H9 (cell line): ENCODE measurements at regions not wholly inside any gene's neighbourhood (a gene's known extent, or its start where the extent isn't known, plus 50 kb on each side); places are given as distances from the start of the nearest gene placed in this dataset.

Experiments
- DNase-seq: peaks from one replicate; pipeline ENCODE4 v3.0.0-alpha.2; 2017
- H2AFZ ChIP-seq: one replicate; pipeline ENCODE4 v1.6.1; 2013; ENCODE audit warnings: mild to moderate bottlenecking, low read length, control low read depth, moderate library complexity
- H2AK5ac ChIP-seq: 2 replicates; pipeline ENCODE4 v1.6.1; 2013; ENCODE audit warnings: low read length, control low read depth, mixed read lengths; ENCODE audit not compliant: insufficient read length
- H2BK120ac ChIP-seq: one replicate; pipeline ENCODE4 v1.6.1; 2013; ENCODE audit warnings: low read depth, mild to moderate bottlenecking, low read length, control low read depth, inconsistent platforms; ENCODE audit not compliant: poor library complexity, severe bottlenecking
- H2BK12ac ChIP-seq: 2 replicates; pipeline ENCODE4 v1.6.1; 2013; ENCODE audit warnings: low read length, control low read depth, mixed read lengths, low read depth; ENCODE audit not compliant: insufficient read length
- H2BK15ac ChIP-seq: 2 replicates; pipeline ENCODE4 v1.6.1; 2013; ENCODE audit warnings: low read depth, low read length, control low read depth
- H2BK20ac ChIP-seq: one replicate; pipeline ENCODE4 v1.6.1; 2013; ENCODE audit warnings: low read depth, mild to moderate bottlenecking, low read length, control low read depth, inconsistent platforms; ENCODE audit not compliant: poor library complexity, severe bottlenecking
- H2BK5ac ChIP-seq: 2 replicates; pipeline ENCODE4 v1.6.1; 2013; ENCODE audit warnings: low read length, control low read depth, mixed read lengths; ENCODE audit not compliant: insufficient read length
- H3K14ac ChIP-seq: 2 replicates; pipeline ENCODE4 v1.6.1; 2013; ENCODE audit warnings: low read length, control low read depth; ENCODE audit not compliant: insufficient read depth
- H3K18ac ChIP-seq: 2 replicates; pipeline ENCODE4 v1.6.1; 2013; ENCODE audit warnings: low read depth, mild to moderate bottlenecking, mixed read lengths, low read length, control low read depth; ENCODE audit not compliant: insufficient read length
- H3K23ac ChIP-seq: 2 replicates; pipeline ENCODE4 v1.6.1; 2013; ENCODE audit warnings: low read length, control low read depth, mixed read lengths, low read depth; ENCODE audit not compliant: insufficient read length
- H3K23me2 ChIP-seq: 2 replicates; pipeline ENCODE4 v1.6.1; 2013; ENCODE audit warnings: low read depth, mild to moderate bottlenecking, mixed read lengths, low read length, control low read depth; ENCODE audit not compliant: insufficient read length, poor library complexity, severe bottlenecking
- H3K27ac ChIP-seq: 2 replicates; pipeline ENCODE4 v1.5.1; 2013; ENCODE audit warnings: low read length, control low read depth, mixed read lengths, low read depth; ENCODE audit not compliant: insufficient read length
- H3K27me3 ChIP-seq: 2 replicates; pipeline ENCODE4 v1.6.1; 2013; ENCODE audit warnings: low read length, control low read depth, inconsistent platforms; ENCODE audit not compliant: insufficient read depth
- H3K4ac ChIP-seq: 2 replicates; pipeline ENCODE4 v1.6.1; 2013; ENCODE audit warnings: low read depth, mild to moderate bottlenecking, control low read depth, inconsistent platforms, low read length, moderate library complexity
- H3K4me1 ChIP-seq: 2 replicates; pipeline ENCODE4 v1.6.1; 2013; ENCODE audit warnings: low read length, control low read depth, inconsistent platforms; ENCODE audit not compliant: insufficient read depth
- H3K4me2 ChIP-seq: 2 replicates; pipeline ENCODE4 v1.6.1; 2013; ENCODE audit warnings: low read length, control low read depth, mixed read lengths; ENCODE audit not compliant: insufficient read length, insufficient read depth
- H3K56ac ChIP-seq: 2 replicates; pipeline ENCODE4 v1.6.1; 2013; ENCODE audit warnings: low read depth, mild to moderate bottlenecking, mixed read lengths, low read length, control low read depth; ENCODE audit not compliant: insufficient read length
- H3K79me1 ChIP-seq: 2 replicates; pipeline ENCODE4 v1.6.1; 2013; ENCODE audit warnings: low read depth, mild to moderate bottlenecking, moderate library complexity, low read length, control low read depth, inconsistent platforms; ENCODE audit not compliant: insufficient read depth, poor library complexity, severe bottlenecking
- H3K79me2 ChIP-seq: 2 replicates; pipeline ENCODE4 v1.6.1; 2013; ENCODE audit warnings: low read length, control low read depth, inconsistent platforms; ENCODE audit not compliant: insufficient read depth
- H3K9ac ChIP-seq: 2 replicates; pipeline ENCODE4 v1.6.1; 2013; ENCODE audit warnings: low read length, control low read depth, mixed read lengths; ENCODE audit not compliant: insufficient read length; ENCODE audit errors: extremely low read depth
- H3K9me3 ChIP-seq: one replicate; pipeline ENCODE4 v1.6.1; 2013; ENCODE audit warnings: low read depth, low read length, inconsistent platforms; ENCODE audit not compliant: control insufficient read depth
- H3T11ph ChIP-seq: one replicate; pipeline ENCODE4 v1.6.1; 2013; ENCODE audit warnings: mild to moderate bottlenecking, low read length, control low read depth, inconsistent platforms
- H4K20me1 ChIP-seq: one replicate; pipeline ENCODE4 v1.6.1; 2013; ENCODE audit not compliant: control insufficient read depth, insufficient read length, insufficient read depth
- H4K5ac ChIP-seq: 2 replicates; pipeline ENCODE4 v1.6.1; 2013; ENCODE audit warnings: low read depth, mild to moderate bottlenecking, mixed read lengths, low read length, control low read depth; ENCODE audit not compliant: insufficient read length
- H4K8ac ChIP-seq: replicated peaks from 2 replicates; pipeline ENCODE4 v1.6.1; 2013; ENCODE audit warnings: low read length, control low read depth, mixed read lengths, low read depth; ENCODE audit not compliant: insufficient read length
- H4K91ac ChIP-seq: 2 replicates; pipeline ENCODE4 v1.6.1; 2013; ENCODE audit warnings: low read depth, mild to moderate bottlenecking, moderate library complexity, mixed read lengths, low read length, control low read depth; ENCODE audit not compliant: insufficient read length
- H3K27ac Mint-ChIP-seq, 3 experiments: 2 replicates in 2 of 3; 3 replicates in 1 of 3; pipeline ENCODE4 v1.8.0; 2020 to 2021; ENCODE audit warnings: mixed read lengths in 3 of 3, mild to moderate bottlenecking in 1 of 3, moderate library complexity in 1 of 3
- H3K27me3 Mint-ChIP-seq: 2 replicates; pipeline ENCODE4 v1.8.0; 2021; ENCODE audit warnings: low read depth, mild to moderate bottlenecking, moderate library complexity, mixed read lengths
- H3K36me3 Mint-ChIP-seq, 3 experiments: 2 replicates in 2 of 3; 3 replicates in 1 of 3; pipeline ENCODE4 v1.8.0; 2020 to 2021; ENCODE audit warnings: low read depth in 3 of 3, mixed read lengths in 3 of 3; ENCODE audit not compliant: insufficient read depth in 1 of 3
- H3K4me1 Mint-ChIP-seq, 2 experiments: 2 replicates each; pipeline ENCODE4 v1.8.0; 2020; ENCODE audit warnings: mixed read lengths in 2 of 2
- H3K4me3 Mint-ChIP-seq, 2 experiments: 2 replicates in 1 of 2; 3 replicates in 1 of 2; pipeline ENCODE4 v1.8.0; 2020 to 2021; ENCODE audit warnings: mild to moderate bottlenecking in 2 of 2, mixed read lengths in 2 of 2, moderate library complexity in 1 of 2
- H3K9me3 Mint-ChIP-seq, 2 experiments: 2 replicates in 1 of 2; 3 replicates in 1 of 2; pipeline ENCODE4 v1.8.0; 2020; ENCODE audit warnings: mild to moderate bottlenecking in 2 of 2, mixed read lengths in 2 of 2, moderate library complexity in 1 of 2
- WGBS: extraction: QIAGEN DNeasy Blood & Tissue Kit; methylation state at CpG from one replicate; pipeline ENCODE4 v1.1.7; 2013; ENCODE audit warnings: missing lambda C conversion rate, low lambda C conversion rate, mixed read lengths; ENCODE audit not compliant: insufficient read length; ENCODE audit errors: extremely low coverage; 5-methylcytosine and 5-hydroxymethylcytosine counted together
- TF ChIP-seq, protein P1 (sequence below): fragments of 200-600 bp; sonication (generic); conservative IDR thresholded peaks from 3 replicates; pipeline ENCODE4 v1.8.0; 2021; ENCODE audit warnings: antibody characterized with exemption, mild to moderate bottlenecking

DNA sequence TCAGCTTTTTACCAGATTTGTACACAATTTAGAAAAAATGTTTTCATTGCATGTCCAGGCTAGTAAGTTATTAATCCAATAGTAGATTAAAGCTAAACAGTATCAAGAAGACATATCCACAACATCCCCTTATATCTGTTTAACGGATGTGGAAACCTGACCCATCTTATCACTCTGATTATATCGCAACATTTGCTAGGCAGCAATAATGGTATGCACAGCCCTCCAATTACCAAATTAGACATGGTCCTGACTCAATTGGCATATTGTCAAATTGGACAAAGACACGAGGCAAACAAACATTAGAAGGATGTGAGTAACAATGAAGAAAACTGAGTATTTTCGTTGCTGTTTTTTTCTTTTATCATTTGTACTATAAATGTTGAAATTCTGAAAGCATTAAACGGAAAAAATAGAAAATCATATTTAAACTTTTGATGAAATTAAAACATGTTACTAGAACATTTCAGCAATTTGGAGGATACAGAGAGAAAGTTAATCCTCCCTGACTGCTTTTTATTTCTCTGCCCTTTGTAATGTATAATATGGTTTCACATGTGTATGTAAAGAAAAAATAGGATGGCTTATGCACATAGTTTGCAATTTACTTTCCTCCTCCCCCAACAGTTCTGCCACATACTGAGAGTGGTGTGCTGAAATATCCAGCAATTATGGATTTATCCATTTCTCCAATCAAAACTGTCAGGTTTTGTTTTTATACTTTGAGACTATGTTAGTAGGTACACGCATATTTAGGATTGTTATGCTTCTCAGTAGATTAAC is 633.7 kb downstream of the ZIC1 start:
- no peaks in the 10 kb centered on the region for H3K79me2 ChIP-seq
- H3K27me3 ChIP-seq = no peaks in the 10 kb centered on the region
- no peak overlapping the region for H4K5ac ChIP-seq
- H3K4ac ChIP-seq = no peak overlapping the region
- TF ChIP-seq, protein P1, sequence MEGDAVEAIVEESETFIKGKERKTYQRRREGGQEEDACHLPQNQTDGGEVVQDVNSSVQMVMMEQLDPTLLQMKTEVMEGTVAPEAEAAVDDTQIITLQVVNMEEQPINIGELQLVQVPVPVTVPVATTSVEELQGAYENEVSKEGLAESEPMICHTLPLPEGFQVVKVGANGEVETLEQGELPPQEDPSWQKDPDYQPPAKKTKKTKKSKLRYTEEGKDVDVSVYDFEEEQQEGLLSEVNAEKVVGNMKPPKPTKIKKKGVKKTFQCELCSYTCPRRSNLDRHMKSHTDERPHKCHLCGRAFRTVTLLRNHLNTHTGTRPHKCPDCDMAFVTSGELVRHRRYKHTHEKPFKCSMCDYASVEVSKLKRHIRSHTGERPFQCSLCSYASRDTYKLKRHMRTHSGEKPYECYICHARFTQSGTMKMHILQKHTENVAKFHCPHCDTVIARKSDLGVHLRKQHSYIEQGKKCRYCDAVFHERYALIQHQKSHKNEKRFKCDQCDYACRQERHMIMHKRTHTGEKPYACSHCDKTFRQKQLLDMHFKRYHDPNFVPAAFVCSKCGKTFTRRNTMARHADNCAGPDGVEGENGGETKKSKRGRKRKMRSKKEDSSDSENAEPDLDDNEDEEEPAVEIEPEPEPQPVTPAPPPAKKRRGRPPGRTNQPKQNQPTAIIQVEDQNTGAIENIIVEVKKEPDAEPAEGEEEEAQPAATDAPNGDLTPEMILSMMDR = no peak
- no peak overlapping the region for H4K91ac ChIP-seq
- no peaks in the 10 kb centered on the region for H3K79me1 ChIP-seq
- H3K14ac ChIP-seq = no peak overlapping the region
- Mint-ChIP-seq H3K9me3 (no peaks in the 10 kb centered on the region), H3K27ac (no peak overlapping the region), H3K27me3 (no peaks in the 10 kb centered on the region; the same call in 1 of the 2 replicates), H3K4me1 (peaks cover 4 to 7% of the 10 kb centered on the region in 2 experiments; a peak in 2 of 4 replicates), H3K36me3 (no peaks in the 10 kb centered on the region; a peak in 1 of 7 replicates), H3K4me3 (no peak overlapping the region)
- no peak overlapping the region for H3K9ac ChIP-seq
- no peak overlapping the region for H4K8ac ChIP-seq
- H3T11ph ChIP-seq = no peak overlapping the region
- no peaks in the 10 kb centered on the region for H3K9me3 ChIP-seq
- no peak for DNase-seq
- no peak overlapping the region for H3K4me2 ChIP-seq
- H4K20me1 ChIP-seq = no peaks in the 10 kb centered on the region
- H3K56ac ChIP-seq = no peak overlapping the region
- H2BK12ac ChIP-seq = no peak overlapping the region
- H3K23ac ChIP-seq = no peak overlapping the region
- no peak overlapping the region for H2BK120ac ChIP-seq
- H2BK20ac ChIP-seq = no peak overlapping the region
- H3K27ac ChIP-seq = no peak overlapping the region
- no peak overlapping the region for H2BK5ac ChIP-seq
- no peak overlapping the region for H2BK15ac ChIP-seq
- no peaks in the 10 kb centered on the region for H3K23me2 ChIP-seq
- no peak overlapping the region for H2AK5ac ChIP-seq
- no CpG with 5 or more reads among the region's 6 CpGs for WGBS
- no peak overlapping the region for H3K18ac ChIP-seq
- H3K4me1 ChIP-seq = no peaks in the 10 kb centered on the region; the same call in 1 of the 2 replicates
- H2AFZ ChIP-seq = no peak overlapping the region
